ENCODE measurements at regions not wholly inside any gene's neighbourhood (a gene's known extent, or its start where the extent isn't known, plus 50 kb on each side); places are given as distances from the start of the nearest gene placed in this dataset.

DNA sequence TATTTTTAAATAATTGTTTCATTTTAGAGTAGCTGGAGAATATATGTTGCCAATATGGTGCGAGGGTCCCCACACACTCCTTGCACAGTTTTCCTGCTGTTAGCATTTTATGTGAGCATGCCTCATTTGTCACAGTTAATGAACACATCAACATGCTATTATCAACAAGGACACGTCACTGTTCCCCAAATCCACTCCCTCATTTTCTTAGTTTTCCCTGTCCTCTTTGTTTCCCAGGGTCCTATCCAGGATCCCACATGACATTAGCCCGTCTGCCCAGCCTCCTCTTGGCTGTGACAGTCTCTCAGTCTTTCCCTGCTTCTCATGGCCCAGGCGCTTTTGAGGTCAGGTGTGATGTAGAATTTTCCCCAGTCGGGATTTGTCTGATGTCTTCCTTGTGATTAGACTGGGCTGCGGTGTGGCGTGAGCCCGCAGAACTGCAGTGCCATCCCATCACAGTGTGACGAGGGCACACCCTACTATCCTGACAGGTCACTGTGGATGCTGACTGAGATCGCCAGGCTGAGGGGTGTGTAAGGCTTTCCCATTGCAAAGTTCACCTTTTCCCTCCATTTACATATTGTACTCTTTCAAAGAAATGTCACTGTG is 450.6 kb upstream of the B3GAT1 start:
- H3K9me3 ChIP-seq (replicated peaks) = no peaks in the 10 kb centered on the region
- no peak for DNase-seq
- no peaks in the 10 kb centered on the region for H3K4me1 ChIP-seq
- no peak overlapping the region for H3K27ac ChIP-seq (replicated peaks)
- intact Hi-C loops (cut with micrococcal nuclease) = no loop called here
- H3K4me3 ChIP-seq = no peak overlapping the region
- TF ChIP-seq, protein P1, sequence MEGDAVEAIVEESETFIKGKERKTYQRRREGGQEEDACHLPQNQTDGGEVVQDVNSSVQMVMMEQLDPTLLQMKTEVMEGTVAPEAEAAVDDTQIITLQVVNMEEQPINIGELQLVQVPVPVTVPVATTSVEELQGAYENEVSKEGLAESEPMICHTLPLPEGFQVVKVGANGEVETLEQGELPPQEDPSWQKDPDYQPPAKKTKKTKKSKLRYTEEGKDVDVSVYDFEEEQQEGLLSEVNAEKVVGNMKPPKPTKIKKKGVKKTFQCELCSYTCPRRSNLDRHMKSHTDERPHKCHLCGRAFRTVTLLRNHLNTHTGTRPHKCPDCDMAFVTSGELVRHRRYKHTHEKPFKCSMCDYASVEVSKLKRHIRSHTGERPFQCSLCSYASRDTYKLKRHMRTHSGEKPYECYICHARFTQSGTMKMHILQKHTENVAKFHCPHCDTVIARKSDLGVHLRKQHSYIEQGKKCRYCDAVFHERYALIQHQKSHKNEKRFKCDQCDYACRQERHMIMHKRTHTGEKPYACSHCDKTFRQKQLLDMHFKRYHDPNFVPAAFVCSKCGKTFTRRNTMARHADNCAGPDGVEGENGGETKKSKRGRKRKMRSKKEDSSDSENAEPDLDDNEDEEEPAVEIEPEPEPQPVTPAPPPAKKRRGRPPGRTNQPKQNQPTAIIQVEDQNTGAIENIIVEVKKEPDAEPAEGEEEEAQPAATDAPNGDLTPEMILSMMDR (IDR thresholded peaks at IDR 0.05; ENCODE audit: borderline replicate concordance) = no peak
- peaks cover 9% of the 10 kb centered on the region for H3K27me3 ChIP-seq (ENCODE audit: low read depth)
- H3K36me3 ChIP-seq = no peaks in the 10 kb centered on the region

GRCh38 chr11:134862105-134862502 is 450.1 kb upstream of the B3GAT1 start:
- no peaks in the 10 kb centered on the region for H3K36me3 ChIP-seq
- TF ChIP-seq, protein P1 (IDR thresholded peaks at IDR 0.05; ENCODE audit: borderline replicate concordance) = no peak
- DNase-seq = no peak
- no peaks in the 10 kb centered on the region for H3K4me1 ChIP-seq
- H3K9me3 ChIP-seq (replicated peaks) = no peaks in the 10 kb centered on the region
- H3K27me3 ChIP-seq (ENCODE audit: low read depth) = peaks cover 15% of the 10 kb centered on the region
- no peak overlapping the region for H3K4me3 ChIP-seq
- no peak overlapping the region for H3K27ac ChIP-seq (replicated peaks)
- intact Hi-C loops (cut with micrococcal nuclease) = no loop called here

- H3K27me3 ChIP-seq (ENCODE audit: low read depth) = peaks cover 18% of the 10 kb centered on the region
- intact Hi-C loops (cut with micrococcal nuclease) = no loop called here
- H3K27ac ChIP-seq (replicated peaks) = no peak overlapping the region
Observed at GRCh38 chr11:134861490-134862104, 449.6 kb upstream of the B3GAT1 start.

GRCh38 chr11:134858783-134859480 is 446.9 kb upstream of the B3GAT1 start:
- no peak overlapping the region for H3K27ac ChIP-seq (replicated peaks)
- H3K36me3 ChIP-seq = no peaks in the 10 kb centered on the region
- no peaks in the 10 kb centered on the region for H3K9me3 ChIP-seq (replicated peaks)
- peaks cover 25% of the 10 kb centered on the region for H3K27me3 ChIP-seq (ENCODE audit: low read depth)
- intact Hi-C loops (cut with micrococcal nuclease) = no loop called here
- no peak overlapping the region for H3K4me3 ChIP-seq
- DNase-seq = no peak
- H3K4me1 ChIP-seq = no peaks in the 10 kb centered on the region
- TF ChIP-seq, protein P1 (IDR thresholded peaks at IDR 0.05; ENCODE audit: borderline replicate concordance) = no peak

More at GRCh38 chr11:134861490-134862104, 449.6 kb upstream of the B3GAT1 start:
- DNase-seq = no peak
- H3K4me3 ChIP-seq = no peak overlapping the region
- no peaks in the 10 kb centered on the region for H3K4me1 ChIP-seq
- no peaks in the 10 kb centered on the region for H3K36me3 ChIP-seq
- TF ChIP-seq, protein P1 (IDR thresholded peaks at IDR 0.05; ENCODE audit: borderline replicate concordance) = no peak
- no peaks in the 10 kb centered on the region for H3K9me3 ChIP-seq (replicated peaks)

DNA sequence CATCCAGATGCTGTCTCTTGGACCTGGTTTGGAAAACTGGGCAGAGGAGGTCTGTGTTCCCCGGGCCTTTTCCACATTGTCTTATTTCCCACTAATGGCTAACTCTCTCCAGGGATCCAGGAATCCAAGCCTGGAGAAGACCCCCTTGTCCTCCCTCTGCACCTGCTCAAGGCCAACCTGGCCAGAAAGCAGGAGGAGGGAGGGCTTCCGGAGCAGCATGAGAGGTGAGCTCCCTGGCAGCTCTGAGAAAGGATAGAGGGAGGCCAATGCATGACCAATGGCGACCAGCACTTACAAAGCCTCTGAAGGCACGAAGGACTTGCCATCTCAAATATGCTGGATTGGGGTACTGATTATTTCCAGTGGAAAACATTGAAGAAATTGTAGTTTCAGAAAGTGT is 445.0 kb upstream of the B3GAT1 start:
- DNase-seq = no peak
- Histone ChIP-seq H3K4me1 (no peaks in the 10 kb centered on the region), H3K27me3 (ENCODE audit: low read depth) (peaks cover 42% of the 10 kb centered on the region), H3K9me3 (replicated peaks) (no peaks in the 10 kb centered on the region), H3K4me3 (no peak overlapping the region), H3K36me3 (no peaks in the 10 kb centered on the region), H3K27ac (replicated peaks) (no peak overlapping the region)
- TF ChIP-seq, protein P1 (IDR thresholded peaks at IDR 0.05; ENCODE audit: borderline replicate concordance) = no peak
- intact Hi-C loops (cut with micrococcal nuclease) = no loop called here

Data from left ventricle myocardium inferior (tissue), 1 donor.